DMS 273 treated with DMSO at 0.1 percent for 48 hours (cell line): ENCODE measurements at regions not wholly inside any gene's neighbourhood (a gene's known extent, or its start where the extent isn't known, plus 50 kb on each side); places are given as distances from the start of the nearest gene placed in this dataset.
"Not testable (repeated sequence)": the region's sequence is repeated elsewhere in the genome, so short reads cannot be mapped to it uniquely, and the experiment has no call there.

Experiments used
- DNase-seq: peaks from one replicate; lab custom pipeline; 2025; lab: John Stamatoyannopoulos, UW

DNA sequence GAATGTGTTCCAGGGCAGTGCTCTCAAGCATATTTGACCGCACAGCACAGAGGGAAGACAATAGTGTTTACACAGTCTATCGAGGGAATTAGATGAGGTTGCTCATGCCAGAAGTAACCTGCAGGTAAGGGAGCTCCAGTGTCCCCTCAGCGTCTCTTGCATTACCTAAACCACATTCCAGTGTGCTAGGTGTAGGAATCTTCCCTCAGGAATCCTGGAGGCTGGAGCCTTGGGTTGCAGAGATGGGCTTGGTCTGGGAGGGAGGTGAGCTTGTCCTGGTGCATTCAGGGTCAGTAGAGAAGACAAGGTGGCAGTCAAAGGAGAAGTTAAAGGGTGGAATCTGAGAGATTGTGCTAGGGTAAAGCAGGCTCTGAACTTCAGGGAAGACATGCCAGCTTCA, 56.3 kb downstream of the SOX14 start:
- DNase-seq: no peak

DNA sequence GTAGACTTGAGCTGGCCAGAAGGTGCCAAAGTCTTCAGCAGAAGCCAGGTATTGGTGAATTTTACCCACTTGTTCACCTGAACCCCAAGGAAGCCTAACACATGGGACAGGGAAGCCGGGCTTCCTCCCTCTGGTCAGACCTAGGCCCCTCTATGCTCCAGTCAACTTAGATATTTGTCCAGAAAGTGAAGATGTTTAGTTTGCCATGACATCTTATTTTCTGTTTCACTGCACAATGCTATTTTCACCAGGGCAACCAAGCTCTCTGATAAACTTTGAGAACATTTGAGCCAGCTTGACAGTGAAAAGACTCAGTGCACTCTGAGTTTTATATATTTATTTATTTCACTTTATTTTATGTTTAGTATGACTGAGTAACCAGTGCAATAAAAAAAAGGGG, 71.0 kb downstream of the SOX14 start:
- no peak for DNase-seq

GRCh38 chr3:137845194-137845593, 81.1 kb downstream of the SOX14 start:
- no peak for DNase-seq

DNA sequence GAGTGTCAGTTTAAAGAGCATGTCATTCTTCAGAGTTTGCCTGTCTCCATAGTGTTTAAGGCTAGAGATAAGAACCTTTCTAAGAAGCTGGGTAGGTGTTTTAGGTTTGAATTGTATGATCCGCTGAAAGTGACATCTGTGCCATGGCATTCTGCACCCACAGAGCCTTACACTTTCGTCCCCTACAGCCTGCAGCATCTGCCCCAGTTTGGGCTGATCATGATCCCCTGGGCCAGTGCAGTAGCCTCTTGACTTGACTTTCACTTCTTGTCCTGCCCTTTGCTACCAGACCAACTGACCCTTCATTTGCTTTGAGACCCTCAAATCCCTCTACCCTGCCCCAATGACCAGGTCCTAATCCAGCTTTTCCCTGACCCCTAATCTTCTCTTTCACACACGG, 81.6 kb downstream of the SOX14 start:
- DNase-seq: no peak

DNA sequence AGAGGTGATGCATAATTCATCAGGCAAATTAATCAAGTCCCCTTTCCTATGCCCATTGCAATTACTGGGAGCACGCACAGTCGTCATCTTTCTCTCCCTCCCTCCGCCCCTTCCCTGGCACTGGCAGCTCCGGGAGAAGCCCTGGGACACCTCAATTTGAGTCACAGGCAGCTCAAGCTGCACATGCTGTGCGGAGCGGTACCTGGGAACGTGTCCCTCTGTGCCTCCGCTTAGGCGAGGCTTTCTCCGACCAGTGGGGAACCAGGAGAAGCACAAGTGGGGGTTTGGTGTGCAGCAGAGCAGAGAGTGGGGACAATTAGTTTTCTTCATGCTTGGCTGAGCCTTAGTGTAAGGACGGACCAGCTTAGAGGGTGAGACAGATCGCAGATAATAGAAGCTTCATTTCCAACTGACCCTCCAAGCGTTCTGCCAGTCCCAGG, 88.3 kb downstream of the SOX14 start:
- no peak for DNase-seq

DNA sequence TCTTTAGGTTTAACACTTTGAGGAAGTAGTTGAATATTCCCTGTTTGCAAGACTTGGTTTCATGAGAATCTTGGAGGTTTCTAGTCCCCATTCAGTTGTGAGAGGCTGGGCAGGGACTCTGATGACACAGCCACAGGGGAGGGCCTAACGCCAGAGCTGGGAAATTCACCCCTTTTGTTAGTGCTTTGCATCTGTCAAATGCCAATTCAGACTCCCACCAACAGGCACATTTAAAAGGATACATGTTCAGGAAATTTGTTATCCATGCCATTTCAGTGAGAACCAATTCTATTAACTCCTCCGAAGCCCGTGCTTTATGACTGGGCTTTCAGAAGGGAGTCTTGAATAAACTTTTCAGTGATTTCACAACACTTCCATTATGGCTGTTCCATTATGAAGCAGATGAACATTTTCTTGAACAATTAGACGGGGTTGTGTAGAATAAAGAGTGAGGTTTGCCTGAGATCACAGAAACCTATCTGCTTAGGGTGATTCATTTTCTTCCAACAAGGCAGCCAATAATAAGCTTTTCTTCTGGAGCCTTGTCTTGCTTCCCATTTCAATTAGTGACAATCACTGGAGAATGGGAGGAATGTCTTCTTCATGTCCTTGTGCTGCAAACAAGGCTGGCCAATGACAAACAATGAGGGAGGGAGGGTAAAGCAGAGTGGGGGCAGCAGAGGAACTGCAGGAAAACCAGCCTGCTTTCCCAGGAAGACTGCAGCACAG, 90.6 kb downstream of the SOX14 start:
- DNase-seq: no peak

- no peak for DNase-seq
Measured at GRCh38 chr3:137866001-137866400, 101.9 kb downstream of the SOX14 start.

DNA sequence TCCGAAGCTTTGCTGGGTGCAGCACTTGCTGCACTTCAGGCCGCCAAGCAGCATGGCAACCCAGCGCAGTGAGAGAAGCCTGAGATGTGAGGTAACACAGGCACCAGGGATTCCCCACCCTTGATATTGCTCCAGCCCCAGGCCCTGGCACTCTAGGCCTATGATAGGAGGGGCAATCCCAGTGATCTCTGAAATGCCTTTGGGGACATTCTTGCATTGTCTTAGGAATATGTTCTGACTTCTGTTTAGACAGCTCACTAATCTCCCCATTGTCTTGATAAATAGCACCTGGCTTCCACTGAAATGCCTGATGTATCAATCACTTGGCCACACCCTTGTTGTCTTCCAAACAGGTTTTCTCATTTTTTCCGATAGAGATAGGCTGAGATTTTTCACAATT, 102.8 kb downstream of the SOX14 start:
- no peak for DNase-seq

GRCh38 chr3:137867611-137868010, 103.5 kb downstream of the SOX14 start:
- no peak for DNase-seq

- no peak for DNase-seq
Measured at GRCh38 chr3:137869022-137869421, 104.9 kb downstream of the SOX14 start.

DNA sequence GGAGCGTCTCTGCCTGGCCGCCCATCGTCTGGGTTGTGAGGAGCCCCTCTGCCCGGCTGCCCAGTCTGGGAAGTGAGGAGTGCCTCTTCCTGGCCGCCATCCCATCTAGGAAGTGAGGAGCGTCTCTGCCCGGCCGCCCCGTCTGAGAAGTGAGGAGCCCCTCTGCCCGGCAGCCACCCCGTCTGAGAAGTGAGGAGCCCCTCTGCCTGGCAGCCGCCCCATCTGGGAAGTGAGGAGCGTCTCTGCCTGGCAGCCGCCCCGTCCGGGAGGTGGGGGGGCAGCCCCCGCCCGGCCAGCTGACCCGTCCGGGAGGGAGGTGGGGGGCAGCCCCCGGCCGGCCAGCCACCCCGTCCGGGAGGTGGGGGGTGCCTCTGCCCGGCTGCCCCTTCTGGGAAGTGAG, 108.5 kb downstream of the SOX14 start:
- DNase-seq: not testable (repeated sequence)

DNA sequence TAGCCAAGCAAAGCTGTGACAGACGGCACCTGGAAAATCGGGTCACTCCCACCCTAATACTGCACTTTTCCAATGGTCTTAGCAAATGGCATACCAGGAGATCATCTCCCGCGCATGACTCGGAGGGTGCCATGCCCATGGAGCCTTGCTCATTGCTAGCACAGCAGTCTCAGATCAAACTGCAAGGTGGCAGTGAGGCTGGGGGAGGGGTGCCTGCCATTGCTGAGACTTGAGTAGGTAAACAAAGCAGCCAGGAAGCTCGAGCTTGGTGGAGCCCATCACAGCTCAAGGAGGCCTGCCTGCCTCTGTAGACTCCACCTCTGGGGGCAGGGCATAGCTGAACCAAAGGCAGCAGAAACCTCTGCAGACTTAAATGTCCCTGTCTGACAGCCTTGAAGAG, 113.1 kb upstream of the CLDN18 start:
- DNase-seq: not testable (repeated sequence)

DNA sequence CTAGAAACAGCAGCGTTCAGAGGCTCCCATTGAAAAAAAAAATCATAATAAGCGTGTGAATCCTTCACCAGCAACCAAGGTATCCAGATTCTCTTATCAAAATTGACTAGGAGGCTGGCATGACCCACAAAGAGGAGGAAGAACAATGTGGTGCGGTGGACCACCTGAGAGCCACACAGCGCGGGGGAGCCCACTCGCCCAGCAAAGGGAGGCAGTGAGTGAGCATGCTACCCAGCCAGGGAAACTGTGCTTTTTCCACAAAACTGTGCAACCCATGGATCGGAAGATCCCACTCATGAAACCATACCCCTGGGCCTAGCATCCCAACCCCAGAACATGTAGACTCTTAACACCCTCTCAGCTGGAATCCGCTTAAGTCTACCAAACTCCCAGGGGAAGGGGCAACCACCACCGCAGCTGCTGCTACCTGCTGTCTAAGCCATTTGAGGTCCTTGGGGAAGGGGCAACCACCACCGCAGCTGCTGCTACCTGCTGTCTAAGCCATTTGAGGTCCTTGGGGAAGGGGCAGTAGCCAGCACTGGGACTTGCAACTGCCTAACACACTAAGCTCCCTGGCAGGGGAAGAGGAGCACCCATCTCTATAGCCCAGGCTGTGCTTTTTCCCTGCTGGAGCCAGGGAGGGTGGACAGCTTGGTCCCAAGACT, 102.8 kb upstream of the CLDN18 start:
- no peak for DNase-seq

GRCh38 chr3:137924628-137925027, 85.3 kb upstream of the CLDN18 start:
- no peak for DNase-seq

DNA sequence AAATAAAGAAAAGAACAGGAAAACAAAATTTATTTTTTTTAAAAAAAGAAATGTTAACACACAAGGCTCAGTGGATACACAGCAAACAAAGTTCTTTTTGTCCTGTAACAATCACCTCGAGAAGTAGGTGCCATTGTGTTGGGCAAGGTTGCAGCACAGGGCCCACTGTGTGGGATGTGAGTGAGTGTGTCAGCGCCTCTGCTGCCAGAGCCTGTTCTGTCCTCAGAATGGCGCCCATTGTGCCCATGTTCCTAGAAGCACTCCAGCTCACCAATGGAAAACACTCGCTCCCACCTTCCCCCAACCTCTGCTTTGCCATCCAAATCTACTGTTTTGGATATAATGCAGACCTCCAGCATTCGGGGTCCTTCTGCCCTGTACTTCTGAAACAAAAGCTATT, 84.9 kb upstream of the CLDN18 start:
- no peak for DNase-seq

- DNase-seq: no peak
Measured at GRCh38 chr3:137926991-137927390, 83.0 kb upstream of the CLDN18 start.

- DNase-seq: no peak
Measured at GRCh38 chr3:137930976-137931375, 79.0 kb upstream of the CLDN18 start.

GRCh38 chr3:137938876-137939275, 71.1 kb upstream of the CLDN18 start:
- no peak for DNase-seq

DNA sequence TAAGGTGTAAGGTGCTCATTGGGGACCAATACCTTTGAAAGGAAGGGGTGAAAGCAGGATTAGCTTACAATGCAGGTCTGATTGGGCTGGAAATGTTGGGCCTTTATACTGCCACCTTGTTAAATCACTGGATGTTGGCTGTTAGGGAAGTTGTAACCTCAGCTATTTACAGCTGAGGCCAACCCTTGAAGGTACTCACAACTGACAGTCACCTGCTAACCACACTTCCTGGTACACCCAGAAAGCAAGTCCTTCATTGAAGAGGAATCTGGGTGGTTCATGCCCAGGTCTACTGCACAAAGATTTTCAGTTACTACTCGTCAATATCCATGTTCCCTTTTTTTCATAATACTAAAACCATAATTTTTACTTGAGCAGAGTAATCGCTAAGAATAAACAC, 65.4 kb upstream of the CLDN18 start:
- no peak for DNase-seq

DNA sequence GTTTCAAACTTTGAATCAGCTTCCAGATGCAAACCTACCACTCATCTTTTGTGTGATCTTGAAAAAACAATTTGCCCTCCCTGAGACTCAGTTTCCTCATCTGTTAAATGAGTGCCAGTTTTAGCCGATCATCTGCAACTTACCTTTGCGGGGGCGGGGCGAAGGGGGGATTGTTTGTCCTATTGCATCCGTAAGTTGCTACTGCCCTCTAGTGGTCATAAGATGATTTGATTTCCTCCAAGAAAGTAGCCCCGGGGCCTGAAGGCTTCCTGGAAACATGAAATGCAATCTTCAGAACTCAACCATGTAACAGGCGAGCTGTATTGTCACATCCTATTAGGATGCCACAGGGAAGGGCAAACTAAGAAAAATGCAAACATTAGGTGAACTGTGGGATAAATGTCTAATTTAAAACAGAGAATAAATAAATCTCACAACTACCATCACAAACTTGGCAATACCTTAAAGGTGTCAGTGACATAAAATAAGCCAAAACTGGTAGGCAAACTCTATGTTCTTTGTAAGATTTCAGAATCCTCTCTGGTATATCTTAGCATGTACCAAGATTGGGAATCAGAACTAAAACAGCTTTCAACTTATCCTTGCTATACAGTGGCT, 63.5 kb upstream of the CLDN18 start:
- peak; percentile 34 for DNase-seq

GRCh38 chr3:137947117-137947516, 62.8 kb upstream of the CLDN18 start:
- DNase-seq: no peak

GRCh38 chr3:137948400-137949072, 61.4 kb upstream of the CLDN18 start:
- DNase-seq: no peak

- no peak for DNase-seq
Measured at GRCh38 chr3:137958636-137959035, 51.3 kb upstream of the CLDN18 start.
